HCT116 (cell line): ENCODE measurements at regions not wholly inside any gene's neighbourhood (a gene's known extent, or its start where the extent isn't known, plus 50 kb on each side); places are given as distances from the start of the nearest gene placed in this dataset.

ENCODE experiments used
- ATAC-seq: fragments of 200-7000 bp; cut with Tn5 transposase; 2 replicates; pipeline ENCODE4 v1.9.1; 2020; ENCODE audit warnings: mild to moderate bottlenecking, moderate library complexity
- BruUV-seq: library from RNA; stranded (reverse); fragments of 400-500 nt; replicated peaks from 2 replicates; lab custom pipeline; 2021; lab: Mats Ljungman, UMichigan
- CTCF ChIA-PET: fragments of 300-600 bp; sonication (Branson Sonifier 250); formaldehyde crosslinking; loops from one replicate; lab custom pipeline; 2021; ENCODE audit warnings: antibody characterized with exemption; lab: Charles Lee
- POLR2A ChIA-PET: fragments of 300-600, 350-600 bp; sonication (Branson Sonifier 250); formaldehyde crosslinking; loops from one replicate; lab custom pipeline; 2021; ENCODE audit warnings: antibody characterized with exemption; lab: Charles Lee
- RAD21 ChIA-PET, 2 experiments: fragments of 300-600 bp; sonication (Branson Sonifier 250); formaldehyde crosslinking; loops; one replicate each; lab custom pipeline; 2023; ENCODE audit warnings: low total read pairs in 2 of 2; ENCODE audit not compliant: uncharacterized antibody in 2 of 2, unreplicated experiment in 2 of 2, low non-redundant PET in 1 of 2; lab: Charles Lee
- DNase-seq: peaks from one replicate; pipeline ENCODE4 v3.0.0-alpha.2; 2010; ENCODE audit warnings: low read depth, low spot score
- H2AFZ ChIP-seq: fragments of 200-600 bp; shearing (Covaris generic), sonication (generic); 2 replicates; pipeline ENCODE4 v1.6.1; 2017; ENCODE audit warnings: low read depth, mixed run types, mixed read lengths, antibody characterized with exemption, low read length; ENCODE audit not compliant: poor library complexity, severe bottlenecking
- H3K27ac ChIP-seq: 2 replicates; pipeline ENCODE4 v1.5.1; 2012; ENCODE audit warnings: low read depth, low read length
- H3K27me3 ChIP-seq: fragments of 200-600 bp; sonication (generic); 2 replicates; pipeline ENCODE4 v1.6.1; 2016; ENCODE audit warnings: mixed run types, low read length, mixed read lengths; ENCODE audit not compliant: insufficient read depth
- H3K36me3 ChIP-seq, 2 experiments: fragments of 200-500 bp in 1 of 2; fragments of 200-600 bp in 1 of 2; sonication (Bioruptor generic) in 1 of 2; sonication (generic) in 1 of 2; 2 replicates each; pipeline versions ENCODE4 v1.5.1 to v1.6.1; 2014 to 2016; ENCODE audit warnings: low read length in 2 of 2, inconsistent platforms in 1 of 2, mixed read lengths in 1 of 2, mixed run types in 1 of 2; ENCODE audit not compliant: insufficient read depth in 2 of 2, control insufficient read depth in 1 of 2
- H3K4me1 ChIP-seq, 2 experiments: fragments of 200-600 bp in 1 of 2; sonication (generic) in 1 of 2; 2 replicates each; pipeline versions ENCODE4 v1.5.1 to v1.6.1; 2012 to 2017; ENCODE audit warnings: low read length in 2 of 2, inconsistent platforms in 1 of 2, mild to moderate bottlenecking in 1 of 2, mixed read lengths in 1 of 2, mixed run types in 1 of 2, moderate library complexity in 1 of 2; ENCODE audit not compliant: insufficient read depth in 2 of 2, control insufficient read depth in 1 of 2
- H3K4me2 ChIP-seq: fragments of 200-600 bp; sonication (generic); 2 replicates; pipeline ENCODE4 v1.6.1; 2017; ENCODE audit warnings: mixed run types, low read length, mixed read lengths
- H3K4me3 ChIP-seq, 2 experiments: fragments of 200-600 bp in 1 of 2; sonication (generic) in 1 of 2; replicated peaks in 1 of 2; 2 replicates each; pipeline ENCODE4 v1.5.1; 2011 to 2016; ENCODE audit warnings: low read length in 2 of 2, control low read depth in 1 of 2, low read depth in 1 of 2, mild to moderate bottlenecking in 1 of 2, mixed read lengths in 1 of 2, mixed run types in 1 of 2
- H3K79me2 ChIP-seq: fragments of 200-600 bp; sonication (generic); 2 replicates; pipeline ENCODE4 v1.6.1; 2017; ENCODE audit warnings: mild to moderate bottlenecking, mixed run types, low read length, moderate library complexity, mixed read lengths; ENCODE audit not compliant: insufficient read depth
- H3K9ac ChIP-seq: fragments of 200-600 bp; sonication (generic); 2 replicates; pipeline ENCODE4 v1.6.1; 2016; ENCODE audit warnings: low read length, mixed read lengths
- H3K9me2 ChIP-seq: fragments of 200-600 bp; sonication (generic), shearing (Covaris generic); 2 replicates; pipeline ENCODE4 v1.6.1; 2017; ENCODE audit warnings: mixed run types, mild to moderate bottlenecking, moderate library complexity; ENCODE audit not compliant: insufficient read depth
- H3K9me3 ChIP-seq, 2 experiments: fragments of 200-500 bp in 1 of 2; fragments of 200-600 bp in 1 of 2; sonication (Bioruptor generic) in 1 of 2; sonication (generic) in 1 of 2; 2 replicates each; pipeline ENCODE4 v1.6.1; 2014 to 2017; ENCODE audit warnings: low read length in 2 of 2, mixed read lengths in 2 of 2, inconsistent platforms in 1 of 2, low read depth in 1 of 2, mild to moderate bottlenecking in 1 of 2, mixed run types in 1 of 2, moderate library complexity in 1 of 2; ENCODE audit not compliant: control insufficient read depth in 1 of 2, insufficient read depth in 1 of 2
- H4K20me1 ChIP-seq: fragments of 200-600 bp; sonication (generic), shearing (Covaris generic); 2 replicates; pipeline ENCODE4 v1.6.1; 2017; ENCODE audit warnings: mixed run types, mild to moderate bottlenecking, moderate library complexity; ENCODE audit not compliant: insufficient read depth
- CBX3 ChIP-seq: IDR thresholded peaks from 2 replicates; pipeline ENCODE4 v1.6.1; 2012; ENCODE audit warnings: low read depth
- CEBPB ChIP-seq: IDR thresholded peaks from 2 replicates; pipeline ENCODE4 v1.6.1; 2012; ENCODE audit warnings: low read depth
- CTCF ChIP-seq, 3 experiments: fragments of 200-600 bp in 1 of 3; sonication (generic) in 1 of 3; IDR thresholded peaks in 2 of 3; conservative IDR thresholded peaks in 1 of 3; 2 replicates each; pipeline ENCODE4 v1.5.1; 2012 to 2017; ENCODE audit warnings: low read depth in 2 of 3, low read length in 2 of 3, antibody characterized with exemption in 1 of 3, borderline replicate concordance in 1 of 3, control low read depth in 1 of 3, mild to moderate bottlenecking in 1 of 3, mixed read lengths in 1 of 3, mixed run types in 1 of 3, moderate library complexity in 1 of 3; ENCODE audit not compliant: insufficient read depth in 1 of 3
- ELF1 ChIP-seq: IDR thresholded peaks from 2 replicates; pipeline ENCODE4 v1.6.1; 2012; ENCODE audit warnings: low read depth, borderline replicate concordance
- EZH2 ChIP-seq: fragments of 200-600 bp; sonication (generic); IDR thresholded peaks from 2 replicates; pipeline ENCODE4 v1.6.1; 2017; ENCODE audit warnings: antibody characterized with exemption, mixed run types
- JUND ChIP-seq: IDR thresholded peaks from 2 replicates; pipeline ENCODE4 v1.6.1; 2012
- POLR2A ChIP-seq: IDR thresholded peaks from 2 replicates; pipeline ENCODE4 v1.7.0; 2011; ENCODE audit warnings: borderline replicate concordance; ENCODE audit not compliant: insufficient read depth, insufficient read length; ENCODE audit errors: extremely low read depth
- POLR2AphosphoS5 ChIP-seq: IDR thresholded peaks from 2 replicates; pipeline ENCODE4 v1.6.1; 2011; ENCODE audit warnings: mild to moderate bottlenecking, low read depth, low read length, moderate library complexity
- RAD21 ChIP-seq: IDR thresholded peaks from 2 replicates; pipeline ENCODE4 v1.6.1; 2012; ENCODE audit warnings: low read depth, mild to moderate bottlenecking
- SIN3A ChIP-seq: IDR thresholded peaks from 2 replicates; pipeline ENCODE4 v1.6.1; 2012; ENCODE audit warnings: low read depth
- SP1 ChIP-seq: IDR thresholded peaks from 2 replicates; pipeline ENCODE4 v1.6.1; 2012; ENCODE audit warnings: low read depth
- SRF ChIP-seq: IDR thresholded peaks from 2 replicates; pipeline ENCODE4 v1.6.1; 2012; ENCODE audit warnings: low read depth
- TCF7L2 ChIP-seq: IDR thresholded peaks from 2 replicates; pipeline ENCODE4 v1.7.0; 2011; ENCODE audit warnings: borderline replicate concordance, inconsistent platforms; ENCODE audit not compliant: insufficient read depth, insufficient read length; ENCODE audit errors: extremely low read depth
- YY1 ChIP-seq: IDR thresholded peaks from 2 replicates; pipeline ENCODE4 v1.6.1; 2011; ENCODE audit warnings: low read length, low read depth, moderate library complexity, mild to moderate bottlenecking; ENCODE audit not compliant: insufficient replicate concordance; ENCODE audit errors: extremely low read depth
- ZNF274 ChIP-seq: fragments of 200-500 bp; sonication (Bioruptor generic); IDR thresholded peaks from 2 replicates; pipeline ENCODE4 v1.6.1; 2014; ENCODE audit warnings: mild to moderate bottlenecking, low read depth, low read length, inconsistent platforms
- intact Hi-C: fragments of 100-400 bp; cut with micrococcal nuclease; formaldehyde crosslinking; loops from 2 replicates; pipeline ENCODE4 v1.10.0; 2022
- TF ChIP-seq, protein P1 (sequence below): IDR thresholded peaks from 2 replicates; pipeline ENCODE4 v1.6.1; 2012

DNA sequence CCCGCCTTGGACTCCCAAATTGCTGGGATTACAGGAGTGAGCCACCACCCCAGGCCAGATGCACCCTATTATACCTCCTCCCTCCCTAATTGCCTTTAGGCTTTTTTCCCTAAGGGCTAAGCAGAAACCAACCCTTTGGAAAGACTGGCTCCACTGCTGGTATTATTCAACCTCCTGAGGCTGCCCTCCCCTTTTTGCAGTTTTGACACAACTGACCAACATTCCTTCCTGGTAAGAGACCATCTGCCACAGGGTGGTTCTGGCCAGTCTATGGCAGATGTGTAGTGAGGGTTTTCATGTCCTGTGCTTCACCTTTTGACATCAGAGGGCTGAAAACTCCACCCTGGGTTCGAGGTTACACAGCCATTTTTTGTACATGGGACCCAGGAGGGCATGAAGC, 1785.3 kb upstream of the CELF4 start:
- Histone ChIP-seq H3K9me2 (no peaks in the 10 kb centered on the region), H3K79me2 (no peaks in the 10 kb centered on the region), H3K27me3 (no peaks in the 10 kb centered on the region), H3K4me3 (no peak overlapping the region), H3K4me2 (no peak overlapping the region), H4K20me1 (no peaks in the 10 kb centered on the region), H3K36me3 (no peaks in the 10 kb centered on the region), H3K4me1 (no peaks in the 10 kb centered on the region), H3K9ac (no peak overlapping the region), H3K9me3 (peaks cover 0 to under 1% of the 10 kb centered on the region in 2 experiments; a peak in 1 of 4 replicates), H3K27ac (no peak overlapping the region), H2AFZ (no peak overlapping the region)
- no peak for TF ChIP-seq JUND
- ChIA-PET RAD21 (no interaction called here), CTCF (no interaction called here), POLR2A (no interaction called here)
- DNase-seq (no peak), ATAC-seq (no peak)
- intact Hi-C loops = no loop called here
- no TSS peak for BruUV-seq

DNA sequence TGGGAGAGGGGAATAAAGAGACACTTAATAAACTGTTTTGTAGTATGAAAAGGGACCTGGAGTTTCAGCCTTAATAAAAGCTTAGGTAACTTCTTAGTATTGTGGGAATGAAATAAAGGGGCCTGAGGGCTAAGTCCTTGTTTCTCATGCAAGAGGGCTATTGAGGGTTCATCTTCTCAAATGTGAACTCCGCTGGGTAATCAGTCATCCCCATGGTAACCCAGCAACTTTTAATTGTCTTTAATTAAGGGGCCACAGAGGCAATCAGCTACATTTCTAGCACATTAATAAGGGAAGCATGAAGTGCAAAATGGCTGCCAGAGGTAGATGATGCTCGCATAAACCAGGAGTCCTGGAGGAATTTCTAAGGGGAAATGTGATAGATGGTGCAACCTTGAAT, 1784.2 kb upstream of the CELF4 start:
- no peaks in the 10 kb centered on the region for H3K36me3 ChIP-seq
- H3K4me2 ChIP-seq = no peak overlapping the region
- ChIA-PET RAD21 (no interaction called here), CTCF (no interaction called here), POLR2A (no interaction called here)
- peaks cover 0 to 4% of the 10 kb centered on the region in 2 experiments; a peak in 1 of 4 replicates for H3K9me3 ChIP-seq
- H3K79me2 ChIP-seq = no peaks in the 10 kb centered on the region
- no peak for DNase-seq
- no peaks in the 10 kb centered on the region for H3K27me3 ChIP-seq
- no peak overlapping the region for H3K9ac ChIP-seq
- no peak overlapping the region for H2AFZ ChIP-seq
- H4K20me1 ChIP-seq = no peaks in the 10 kb centered on the region
- H3K4me3 ChIP-seq = no peak overlapping the region
- H3K9me2 ChIP-seq = no peaks in the 10 kb centered on the region
- intact Hi-C loops = no loop called here
- no peak overlapping the region for H3K27ac ChIP-seq
- no TSS peak for BruUV-seq
- TF ChIP-seq POLR2AphosphoS5 (no peak), ZNF274 (no peak), RAD21 (no peak), SP1 (no peak), TCF7L2 (no peak), POLR2A (no peak), CBX3 (no peak), CEBPB (no peak), SRF (no peak), EZH2 (no peak), YY1 (no peak), ELF1 (no peak), CTCF (IDR thresholded peaks at IDR 0.05 in 2 of 3, conservative IDR thresholded peaks at IDR 0.05 in 1 of 3; ENCODE audit: borderline replicate concordance in 1 of 3, insufficient read depth in 1 of 3, low read depth in 2 of 3, low read length in 2 of 3) (no peak), SIN3A (no peak)
- TF ChIP-seq, protein P1, sequence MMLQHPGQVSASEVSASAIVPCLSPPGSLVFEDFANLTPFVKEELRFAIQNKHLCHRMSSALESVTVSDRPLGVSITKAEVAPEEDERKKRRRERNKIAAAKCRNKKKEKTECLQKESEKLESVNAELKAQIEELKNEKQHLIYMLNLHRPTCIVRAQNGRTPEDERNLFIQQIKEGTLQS = no peak
- H3K4me1 ChIP-seq = no peaks in the 10 kb centered on the region
- no peak for ATAC-seq
